Ascending aorta (tissue), 2 donors: ENCODE measurements at regions not wholly inside any gene's neighbourhood (a gene's known extent, or its start where the extent isn't known, plus 50 kb on each side); places are given as distances from the start of the nearest gene placed in this dataset.

ENCODE experiments used
- DNase-seq, 2 donors: peaks; one replicate each; pipeline ENCODE4 v3.0.0-alpha.2; 2019; ENCODE audit warnings: low spot score in 2 of 2
- H3K27ac ChIP-seq, 2 donors: fragments of 200-600 bp; sonication (generic); one replicate each; pipeline ENCODE4 v1.5.1; 2016 to 2017; ENCODE audit warnings: mild to moderate bottlenecking in 1 of 2
- H3K27me3 ChIP-seq: fragments of 200-600 bp; sonication (generic); one replicate; pipeline ENCODE4 v1.5.1; 2017
- H3K36me3 ChIP-seq, 2 donors: fragments of 200-600 bp; sonication (generic); one replicate each; pipeline ENCODE4 v1.5.1; 2016
- H3K4me1 ChIP-seq, 2 donors: fragments of 200-600 bp; sonication (generic); one replicate each; pipeline ENCODE4 v1.5.1; 2016 to 2017; ENCODE audit warnings: mild to moderate bottlenecking in 1 of 2
- H3K4me3 ChIP-seq, 2 donors: fragments of 200-600 bp; sonication (generic); one replicate each; pipeline ENCODE4 v1.5.1; 2016 to 2017; ENCODE audit warnings: mild to moderate bottlenecking in 1 of 2
- H3K9me3 ChIP-seq, 2 donors: fragments of 200-600 bp; sonication (generic); one replicate each; pipeline ENCODE4 v1.5.1; 2016
- CTCF ChIP-seq, 3 experiments: fragments of 200-600 bp in 2 of 3; fragments of 450-650 bp in 1 of 3; sonication (generic) in 2 of 3; IDR thresholded peaks; one replicate each; pipeline ENCODE4 v1.5.1; 2016 to 2019; ENCODE audit warnings: antibody characterized with exemption in 3 of 3, mild to moderate bottlenecking in 1 of 3, moderate library complexity in 1 of 3
- intact Hi-C: fragments of 100-400 bp; cut with DNase I; formaldehyde crosslinking; loops from one replicate; pipeline ENCODE4 v1.15.1; 2023

- intact Hi-C loops = no loop called here
- Histone ChIP-seq H3K4me3 (no peak overlapping the region), H3K9me3 (no peaks in the 10 kb centered on the region), H3K4me1 (peaks cover 0 to 1% of the 10 kb centered on the region in 2 donors), H3K27ac (no peak overlapping the region), H3K36me3 (no peaks in the 10 kb centered on the region), H3K27me3 (no peaks in the 10 kb centered on the region)
- no peak for DNase-seq
- TF ChIP-seq CTCF (IDR thresholded peaks at IDR 0.05) = no peak
Measured at GRCh38 chr3:170765419-170766078, 104.4 kb downstream of the RPL22L1 start.

DNA sequence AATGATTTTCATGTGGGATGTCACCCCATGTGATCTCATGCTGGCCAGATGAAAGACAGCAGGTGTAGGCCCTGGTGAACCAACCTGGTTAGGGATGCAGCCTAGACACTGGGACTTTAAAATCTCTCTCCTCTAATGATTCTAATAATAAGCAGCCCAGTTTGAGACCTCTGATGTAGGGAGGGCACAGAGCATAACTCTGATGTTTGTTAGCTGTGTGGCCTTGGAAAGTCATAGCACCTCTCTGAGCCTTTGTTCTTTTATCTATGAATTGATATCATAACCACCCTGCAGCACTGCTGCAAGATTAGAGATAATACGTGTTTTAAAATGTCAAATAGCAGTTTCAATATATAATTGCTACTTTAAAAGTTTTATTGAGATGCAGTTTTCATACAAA is 106.0 kb downstream of the RPL22L1 start:
- H3K4me3 ChIP-seq = no peak overlapping the region
- no peak for TF ChIP-seq CTCF (IDR thresholded peaks at IDR 0.05)
- H3K27me3 ChIP-seq = no peaks in the 10 kb centered on the region
- H3K36me3 ChIP-seq = no peaks in the 10 kb centered on the region
- peaks cover 2 to 9% of the 10 kb centered on the region in 2 donors for H3K4me1 ChIP-seq
- intact Hi-C loops = no loop called here
- H3K27ac ChIP-seq = no peak overlapping the region
- H3K9me3 ChIP-seq = no peaks in the 10 kb centered on the region
- no peak for DNase-seq

DNA sequence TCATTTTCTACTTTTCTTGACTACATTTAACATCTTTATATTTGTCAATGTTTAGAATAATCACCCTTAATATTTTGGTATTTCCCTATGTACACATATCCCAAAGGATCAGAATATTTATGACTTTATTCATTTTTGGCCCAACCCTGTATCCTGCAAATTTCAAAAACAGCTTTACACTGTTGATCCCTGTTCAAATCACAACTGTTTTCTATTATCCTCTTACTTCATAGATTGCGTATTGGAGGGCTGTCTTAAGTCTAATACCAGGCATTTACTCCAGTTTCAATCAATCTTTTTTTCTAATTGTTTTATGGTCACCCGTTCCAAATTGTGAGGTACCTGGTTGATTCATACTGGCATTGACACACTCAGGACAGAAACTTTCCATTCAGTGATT is 107.9 kb downstream of the RPL22L1 start:
- Histone ChIP-seq H3K9me3 (no peaks in the 10 kb centered on the region), H3K4me1 (peaks cover 2 to 9% of the 10 kb centered on the region in 2 donors), H3K4me3 (no peak overlapping the region), H3K36me3 (no peaks in the 10 kb centered on the region), H3K27ac (no peak overlapping the region), H3K27me3 (no peaks in the 10 kb centered on the region)
- intact Hi-C loops = no loop called here
- no peak for DNase-seq
- no peak for TF ChIP-seq CTCF (IDR thresholded peaks at IDR 0.05)

DNA sequence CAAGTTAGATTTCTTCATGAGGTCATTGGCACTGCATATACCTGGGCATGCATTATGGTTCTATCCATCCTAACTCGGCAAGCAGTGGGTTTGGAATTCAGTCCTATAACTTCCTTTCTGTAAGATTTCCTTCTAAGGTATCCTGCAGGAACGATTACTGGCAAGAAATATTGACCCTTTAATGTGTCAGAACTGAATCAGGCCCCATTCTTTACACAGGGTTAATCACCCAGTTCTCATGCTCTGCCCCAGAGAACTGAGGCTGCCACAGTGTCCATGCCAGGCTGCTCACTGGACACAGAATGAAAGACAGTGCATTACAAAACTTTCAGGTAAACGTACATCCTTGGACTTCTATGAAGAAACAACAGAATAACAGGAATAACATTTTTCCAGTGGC is 108.9 kb downstream of the RPL22L1 start:
- Histone ChIP-seq H3K27me3 (no peaks in the 10 kb centered on the region), H3K4me1 (peaks cover 2 to 9% of the 10 kb centered on the region in 2 donors), H3K4me3 (no peak overlapping the region), H3K27ac (no peak overlapping the region), H3K36me3 (no peaks in the 10 kb centered on the region), H3K9me3 (no peaks in the 10 kb centered on the region)
- no peak for TF ChIP-seq CTCF (IDR thresholded peaks at IDR 0.05)
- intact Hi-C loops = no loop called here
- DNase-seq = no peak

GRCh38 chr3:170760174-170760526 is 109.8 kb downstream of the RPL22L1 start:
- Histone ChIP-seq H3K9me3 (no peaks in the 10 kb centered on the region), H3K27me3 (no peaks in the 10 kb centered on the region), H3K4me3 (no peak overlapping the region), H3K27ac (peak overlapping the region; percentile 50 to 57), H3K36me3 (no peaks in the 10 kb centered on the region), H3K4me1 (peaks cover 2 to 9% of the 10 kb centered on the region in 2 donors)
- DNase-seq = no peak
- intact Hi-C loops = no loop called here
- no peak for TF ChIP-seq CTCF (IDR thresholded peaks at IDR 0.05)
